Posterior cingulate gyrus (tissue), 11 donors: ENCODE measurements at regions not wholly inside any gene's neighbourhood (a gene's known extent, or its start where the extent isn't known, plus 50 kb on each side); places are given as distances from the start of the nearest gene placed in this dataset.

Source experiments
- DNase-seq, 10 donors: peaks; one replicate each; pipeline versions ENCODE4 v3.0.0 to v3.0.0-alpha.2; 2020 to 2021; ENCODE audit warnings: mixed read lengths in 3 of 10
- intact Hi-C: fragments of 100-400 bp; cut with DNase I; formaldehyde crosslinking; loops from one replicate; pipeline ENCODE4 v1.15.1; 2023

GRCh38 chr2:220188031-220188430 lies 560.6 kb downstream of the SLC4A3 start:
- no peak for DNase-seq
- intact Hi-C loops, result no loop called here

GRCh38 chr2:220191031-220191430 lies 563.6 kb downstream of the SLC4A3 start:
- intact Hi-C loops, result no loop called here
- DNase-seq, result no peak

- intact Hi-C loops, result no loop called here
- no peak for DNase-seq
These were observed 564.3 kb downstream of the SLC4A3 start for GRCh38 chr2:220191737-220192136.

- intact Hi-C loops, result no loop called here
- DNase-seq, result no peak
These were observed 565.7 kb downstream of the SLC4A3 start for GRCh38 chr2:220192994-220193753.

- no peak for DNase-seq
- intact Hi-C loops, result no loop called here
These were observed 567.5 kb downstream of the SLC4A3 start for GRCh38 chr2:220194630-220195584.

GRCh38 chr2:220198896-220199295 lies 571.5 kb downstream of the SLC4A3 start:
- intact Hi-C loops, result no loop called here
- DNase-seq, result no peak

- DNase-seq, result no peak
- intact Hi-C loops, result no loop called here
These were observed 574.6 kb downstream of the SLC4A3 start for GRCh38 chr2:220202066-220202465.

GRCh38 chr2:220209093-220209492 lies 581.7 kb downstream of the SLC4A3 start:
- intact Hi-C loops, result no loop called here
- DNase-seq, result no peak

GRCh38 chr2:220209751-220210150 lies 582.3 kb downstream of the SLC4A3 start:
- intact Hi-C loops, result no loop called here
- no peak for DNase-seq

- no peak for DNase-seq
- intact Hi-C loops, result no loop called here
These were observed 585.1 kb downstream of the SLC4A3 start for GRCh38 chr2:220212296-220213080.

GRCh38 chr2:220215785-220216184 lies 588.4 kb downstream of the SLC4A3 start:
- no peak for DNase-seq
- intact Hi-C loops, result no loop called here

GRCh38 chr2:220219371-220219770 lies 591.9 kb downstream of the SLC4A3 start:
- intact Hi-C loops, result no loop called here

GRCh38 chr2:220220009-220220408 lies 592.6 kb downstream of the SLC4A3 start:
- DNase-seq, result no peak
- intact Hi-C loops, result no loop called here

More at GRCh38 chr2:220219371-220219770, 591.9 kb downstream of the SLC4A3 start:
- no peak for DNase-seq

GRCh38 chr2:220221992-220222391 lies 594.6 kb downstream of the SLC4A3 start:
- no peak for DNase-seq
- intact Hi-C loops, result no loop called here

GRCh38 chr2:220224691-220225543 lies 597.5 kb downstream of the SLC4A3 start:
- intact Hi-C loops, result no loop called here
- no peak for DNase-seq

- no peak for DNase-seq
- intact Hi-C loops, result no loop called here
These were observed 598.6 kb downstream of the SLC4A3 start for GRCh38 chr2:220226076-220226475.

GRCh38 chr2:220226546-220226945 lies 599.1 kb downstream of the SLC4A3 start:
- intact Hi-C loops, result no loop called here
- no peak for DNase-seq

- no peak for DNase-seq
- intact Hi-C loops, result no loop called here
These were observed 600.0 kb downstream of the SLC4A3 start for GRCh38 chr2:220227266-220227920.

GRCh38 chr2:220228310-220229006 lies 601.0 kb downstream of the SLC4A3 start:
- DNase-seq, result no peak
- intact Hi-C loops, result no loop called here
